Lower leg skin (tissue), 4 donors: ENCODE measurements at regions not wholly inside any gene's neighbourhood (a gene's known extent, or its start where the extent isn't known, plus 50 kb on each side); places are given as distances from the start of the nearest gene placed in this dataset.

Experiments
- DNase-seq, 2 donors: peaks; one replicate each; pipeline ENCODE4 v3.0.0-alpha.2; 2019; ENCODE audit warnings: low spot score in 2 of 2
- H3K4me3 ChIP-seq: fragments of 200-600 bp; sonication (generic); 2 replicates; pipeline ENCODE4 v1.5.1; 2017; ENCODE audit warnings: mild to moderate bottlenecking, low read depth; ENCODE audit not compliant: poor library complexity, severe bottlenecking
- POLR2A ChIP-seq, 2 donors: fragments of 450-650 bp; IDR thresholded peaks; one replicate each; pipeline ENCODE4 v1.6.1; 2016 to 2017; ENCODE audit warnings: antibody characterized with exemption in 2 of 2, mild to moderate bottlenecking in 1 of 2, moderate library complexity in 1 of 2
- WGBS, 2 donors: methylation state at CpG; one replicate each; pipeline ENCODE4 v1.1.5; 2018; 5-methylcytosine and 5-hydroxymethylcytosine counted together
- intact Hi-C: fragments of 100-400 bp; cut with DNase I; formaldehyde crosslinking; loops from one replicate; pipeline ENCODE4 v1.15.0; 2023; ENCODE audit warnings: low total_unique reads
- TF ChIP-seq, protein P1 (sequence below), 3 donors: fragments of 450-650 bp; IDR thresholded peaks; one replicate each; pipeline ENCODE4 v1.5.1; 2016; ENCODE audit warnings: antibody characterized with exemption in 3 of 3, mild to moderate bottlenecking in 3 of 3, moderate library complexity in 2 of 3

DNA sequence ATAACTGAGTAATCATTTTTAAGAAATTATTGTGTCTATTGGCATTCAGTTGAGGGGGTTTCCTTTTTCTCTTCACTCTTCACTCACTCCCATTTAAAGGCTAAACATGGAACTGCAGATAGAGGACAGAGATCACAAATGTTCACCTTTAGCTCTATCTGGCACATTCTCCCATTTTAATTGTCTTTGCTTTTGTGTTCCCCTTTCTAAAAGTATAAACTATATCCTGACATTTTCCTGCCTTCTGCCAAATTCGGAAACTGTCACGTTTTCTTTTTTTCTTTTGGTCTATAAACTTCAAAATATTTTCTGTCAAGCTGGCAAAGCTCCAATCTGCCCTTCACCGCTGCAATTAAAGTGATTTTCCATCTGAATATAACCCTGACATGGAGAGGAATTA is 219.8 kb upstream of the CDKN3 start:
- H3K4me3 ChIP-seq, result no peak overlapping the region
- intact Hi-C loops, result loop anchor here (10.0 kb wide), 1 partner anchor 742 kb away; no protein-coding TSS in a partner anchor

DNA sequence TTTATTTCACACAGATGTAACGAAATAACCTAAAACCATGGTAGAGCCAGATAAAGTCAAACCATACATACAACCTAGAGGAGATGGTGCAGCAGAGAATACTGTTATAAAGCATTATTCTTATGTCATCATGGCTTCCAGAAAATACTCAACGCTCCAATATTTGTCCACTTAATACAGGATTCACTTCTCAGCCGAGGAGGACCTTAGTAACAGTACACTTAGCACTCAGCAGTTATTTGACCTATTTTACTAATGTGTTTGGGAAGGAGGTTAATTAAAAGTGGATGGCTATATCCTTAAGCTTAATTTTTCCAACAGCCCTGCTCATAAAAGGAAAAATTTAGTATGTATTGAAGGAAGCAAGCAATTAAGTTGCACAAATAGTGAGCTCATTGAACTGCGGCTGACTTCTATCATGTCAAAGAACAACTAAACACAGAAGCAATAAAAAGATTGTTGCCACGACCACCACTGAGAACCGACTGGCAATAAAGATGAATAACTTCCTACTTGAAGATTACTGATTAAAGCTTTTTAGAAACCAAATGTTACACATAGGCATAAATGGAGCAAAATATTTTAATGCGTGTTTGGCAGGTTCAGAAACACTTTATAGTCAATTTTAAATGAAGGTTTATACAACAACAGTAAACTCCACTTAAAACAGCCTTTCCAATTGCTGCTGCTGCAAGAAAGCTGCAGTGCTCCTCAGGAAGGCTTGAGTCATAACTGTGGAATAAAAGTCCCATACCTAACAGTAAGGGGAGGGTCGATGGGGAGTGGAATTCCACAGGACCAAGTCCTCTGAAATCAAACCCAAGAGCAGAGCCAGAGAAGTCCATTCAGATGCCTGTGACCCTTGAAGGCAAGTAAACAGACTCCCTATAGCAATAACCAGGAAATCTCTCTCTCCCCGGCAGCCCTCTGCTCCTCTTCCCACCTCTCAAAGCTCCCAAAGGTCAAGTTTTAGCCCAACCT is 218.9 kb upstream of the CDKN3 start:
- no peak overlapping the region for H3K4me3 ChIP-seq
- 59 to 66% methylated on average over 9 of the region's 9 CpGs for WGBS, 2 donors
- intact Hi-C loops, result loop anchor here (10.0 kb wide), 1 partner anchor 743 kb away; no protein-coding TSS in a partner anchor
- no peak for TF ChIP-seq POLR2A (IDR thresholded peaks at IDR 0.05)
- TF ChIP-seq, protein P1, sequence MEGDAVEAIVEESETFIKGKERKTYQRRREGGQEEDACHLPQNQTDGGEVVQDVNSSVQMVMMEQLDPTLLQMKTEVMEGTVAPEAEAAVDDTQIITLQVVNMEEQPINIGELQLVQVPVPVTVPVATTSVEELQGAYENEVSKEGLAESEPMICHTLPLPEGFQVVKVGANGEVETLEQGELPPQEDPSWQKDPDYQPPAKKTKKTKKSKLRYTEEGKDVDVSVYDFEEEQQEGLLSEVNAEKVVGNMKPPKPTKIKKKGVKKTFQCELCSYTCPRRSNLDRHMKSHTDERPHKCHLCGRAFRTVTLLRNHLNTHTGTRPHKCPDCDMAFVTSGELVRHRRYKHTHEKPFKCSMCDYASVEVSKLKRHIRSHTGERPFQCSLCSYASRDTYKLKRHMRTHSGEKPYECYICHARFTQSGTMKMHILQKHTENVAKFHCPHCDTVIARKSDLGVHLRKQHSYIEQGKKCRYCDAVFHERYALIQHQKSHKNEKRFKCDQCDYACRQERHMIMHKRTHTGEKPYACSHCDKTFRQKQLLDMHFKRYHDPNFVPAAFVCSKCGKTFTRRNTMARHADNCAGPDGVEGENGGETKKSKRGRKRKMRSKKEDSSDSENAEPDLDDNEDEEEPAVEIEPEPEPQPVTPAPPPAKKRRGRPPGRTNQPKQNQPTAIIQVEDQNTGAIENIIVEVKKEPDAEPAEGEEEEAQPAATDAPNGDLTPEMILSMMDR (IDR thresholded peaks at IDR 0.05), result no peak
- no peak for DNase-seq

More for the DNA sequence above, 219.8 kb upstream of the CDKN3 start:
- TF ChIP-seq, protein P1 (IDR thresholded peaks at IDR 0.05), result no peak
- no peak for TF ChIP-seq POLR2A (IDR thresholded peaks at IDR 0.05)
- 61 to 62% methylated on average over 3 of the region's 3 CpGs for WGBS, 2 donors
- no peak for DNase-seq

DNA sequence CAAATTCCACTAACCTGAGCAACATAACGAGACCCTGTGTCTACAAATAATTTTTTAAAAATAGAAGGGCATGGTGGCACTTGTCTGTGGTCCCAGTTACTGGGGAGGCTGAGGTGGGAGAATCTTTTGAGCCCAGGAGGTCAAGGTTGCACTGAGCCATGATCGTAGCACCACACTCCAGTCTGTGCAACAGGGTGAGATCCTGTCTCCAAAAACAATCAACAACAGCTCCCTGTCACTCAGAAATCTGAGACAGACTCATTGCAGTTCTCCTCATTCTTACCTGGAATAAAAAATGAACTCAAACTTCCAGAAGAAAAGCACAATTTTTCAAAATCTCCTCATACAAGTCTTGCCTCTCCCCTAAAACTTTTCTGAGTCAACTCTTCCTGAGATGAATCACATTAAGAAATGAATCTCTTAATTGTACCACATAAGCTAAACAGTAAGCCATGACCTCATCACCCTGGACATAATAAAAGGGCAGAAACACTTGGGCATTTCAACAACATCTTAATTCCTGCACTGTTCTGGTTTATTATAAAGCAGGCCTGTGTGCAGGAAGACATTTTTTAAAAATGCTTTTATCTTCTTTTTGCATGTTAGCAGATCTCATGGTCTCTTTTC is 214.3 kb upstream of the CDKN3 start:
- DNase-seq, result no peak
- no peak for TF ChIP-seq POLR2A (IDR thresholded peaks at IDR 0.05)
- TF ChIP-seq, protein P1 (IDR thresholded peaks at IDR 0.05), result no peak
- intact Hi-C loops, result no loop called here
- H3K4me3 ChIP-seq, result no peak overlapping the region
- WGBS, 2 donors, result 87 to 95% methylated on average over 2 of the region's 2 CpGs

DNA sequence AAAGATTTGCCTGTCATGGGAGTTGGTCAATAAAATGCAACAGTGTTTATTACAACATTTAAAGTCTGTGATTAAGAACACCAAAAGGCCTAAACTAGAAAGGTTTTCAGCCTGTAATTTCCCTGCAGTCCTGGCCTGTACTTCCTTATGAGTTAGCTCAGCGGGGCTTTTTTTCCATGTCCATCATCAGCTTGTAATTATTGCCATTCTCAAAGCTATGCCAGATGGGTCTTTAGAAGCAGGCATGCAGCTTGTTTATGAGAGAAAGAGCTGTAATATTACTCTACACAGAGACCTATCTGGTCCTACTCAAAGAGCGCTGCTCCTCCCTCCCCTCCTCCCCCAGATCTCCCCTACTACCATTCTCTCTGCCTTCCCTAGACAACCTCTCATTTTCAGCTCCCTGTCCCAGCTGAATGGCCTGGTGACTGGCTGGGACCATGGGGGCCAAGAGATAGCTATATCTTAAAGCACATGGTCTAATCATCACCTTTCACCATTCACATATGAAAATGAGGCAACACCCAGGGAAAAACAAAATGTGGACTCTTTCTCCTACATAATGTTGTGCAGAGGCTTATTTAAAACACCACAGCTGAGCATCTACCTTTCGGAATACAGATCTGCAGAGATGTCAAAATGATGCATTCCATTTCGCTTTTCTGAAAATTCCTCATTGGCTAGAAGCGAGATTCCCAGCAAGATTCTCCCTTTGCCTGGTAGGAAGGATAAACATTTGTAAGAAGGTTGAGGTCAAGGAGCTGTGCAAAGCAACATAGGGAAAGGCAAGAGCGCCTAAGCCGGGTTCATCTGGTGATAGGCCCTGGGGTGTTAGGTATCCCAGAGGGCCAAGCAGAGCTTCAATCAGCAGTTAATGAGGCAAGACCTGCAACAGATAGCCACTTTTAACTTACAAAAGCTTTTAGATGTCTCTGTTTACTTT is 209.7 kb upstream of the CDKN3 start:
- DNase-seq, result no peak
- H3K4me3 ChIP-seq, result no peak overlapping the region
- intact Hi-C loops, result no loop called here
- no peak for TF ChIP-seq POLR2A (IDR thresholded peaks at IDR 0.05)
- TF ChIP-seq, protein P1 (IDR thresholded peaks at IDR 0.05), result no peak
- 88 to 92% methylated on average over 7 of the region's 7 CpGs for WGBS, 2 donors

DNA sequence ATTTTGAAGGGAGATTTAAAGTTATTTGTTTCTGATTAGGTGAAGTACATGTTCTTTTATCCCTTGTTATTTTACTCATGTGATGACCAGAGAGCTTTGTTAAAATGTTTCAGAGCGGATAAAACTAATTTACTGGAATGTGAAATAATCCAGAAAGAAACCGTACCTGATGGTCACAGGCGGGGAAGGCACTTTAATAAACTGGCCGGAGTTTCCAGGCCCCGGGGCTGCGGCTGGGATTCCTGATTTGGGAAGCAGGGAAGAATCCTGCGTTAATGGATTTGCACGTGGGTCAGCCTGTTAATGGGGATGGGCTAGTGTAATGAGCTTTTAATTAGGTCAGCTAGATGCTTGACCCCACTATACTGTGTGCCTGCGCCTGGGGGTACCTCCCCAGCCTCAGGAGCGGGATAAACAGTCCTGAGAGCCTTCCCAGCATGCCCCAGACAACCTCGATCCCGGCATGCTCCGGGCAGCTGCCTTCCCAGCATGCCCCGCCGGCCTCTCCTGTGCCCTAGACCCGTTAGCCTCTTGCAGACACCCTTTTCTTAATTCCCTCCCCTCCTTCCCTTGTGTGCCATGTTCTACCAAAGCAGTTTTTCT is 208.6 kb upstream of the CDKN3 start:
- DNase-seq, result no peak
- intact Hi-C loops, result no loop called here
- no peak overlapping the region for H3K4me3 ChIP-seq
- TF ChIP-seq, protein P1 (IDR thresholded peaks at IDR 0.05), result no peak
- TF ChIP-seq POLR2A (IDR thresholded peaks at IDR 0.05), result no peak
- WGBS, 2 donors, result 92 to 95% methylated on average over 16 of the region's 16 CpGs
